Gastrocnemius medialis (tissue), 4 donors: ENCODE measurements at regions not wholly inside any gene's neighbourhood (a gene's known extent, or its start where the extent isn't known, plus 50 kb on each side); places are given as distances from the start of the nearest gene placed in this dataset.

ENCODE experiments used
- ATAC-seq, 2 donors: fragments of 150-250 bp; one replicate each; pipeline ENCODE4 v1.9.1; 2016
- DNase-seq, 2 donors: peaks; one replicate each; pipeline ENCODE4 v3.0.0-alpha.2; 2019
- H3K27ac ChIP-seq, 4 donors: fragments of 200-600 bp; sonication (generic); 1 replicate in 1 of 4; 2 replicates in 3 of 4; pipeline ENCODE4 v1.5.1; 2016 to 2018; ENCODE audit warnings: mild to moderate bottlenecking in 2 of 4, moderate library complexity in 1 of 4
- H3K27me3 ChIP-seq, 3 donors: fragments of 200-600 bp; sonication (generic) in 2 of 3; 1 replicate in 1 of 3; 2 replicates in 2 of 3; pipeline versions ENCODE4 v1.5.1 to v1.6.0; 2016 to 2019; ENCODE audit warnings: mild to moderate bottlenecking in 1 of 3, moderate library complexity in 1 of 3
- H3K36me3 ChIP-seq, 2 donors: fragments of 200-600 bp; sonication (generic) in 1 of 2; one replicate each; pipeline ENCODE4 v1.5.1; 2017 to 2018
- H3K4me1 ChIP-seq, 2 donors: fragments of 200-600 bp; sonication (generic) in 1 of 2; one replicate each; pipeline ENCODE4 v1.5.1; 2016 to 2017; ENCODE audit warnings: mild to moderate bottlenecking in 2 of 2
- H3K4me3 ChIP-seq, 4 donors: fragments of 200-600 bp; sonication (generic) in 3 of 4; 1 replicate in 1 of 4; 2 replicates in 3 of 4; pipeline ENCODE4 v1.5.1; 2016 to 2019; ENCODE audit warnings: mild to moderate bottlenecking in 2 of 4
- H3K9me3 ChIP-seq, 3 donors: fragments of 200-600 bp; sonication (generic) in 2 of 3; 1 replicate in 1 of 3; 2 replicates in 2 of 3; pipeline ENCODE4 v1.5.1; 2016 to 2019
- POLR2A ChIP-seq, 2 donors: fragments of 450-650 bp; IDR thresholded peaks; one replicate each; pipeline ENCODE4 v1.6.1; 2017; ENCODE audit warnings: antibody characterized with exemption in 2 of 2, mild to moderate bottlenecking in 2 of 2, moderate library complexity in 2 of 2
- in situ Hi-C, 4 donors: fragments of 200-750 bp; cut with MboI; loops; one replicate each; pipeline versions ENCODE4 v1.15.0 to v1.8.0; 2017; ENCODE audit warnings: low sequenced_read_pairs in 4 of 4
- intact Hi-C: fragments of 100-400 bp; cut with DNase I; formaldehyde crosslinking; loops from one replicate; pipeline ENCODE4 v1.15.1; 2023; ENCODE audit warnings: low total_unique reads
- TF ChIP-seq, protein P1 (sequence below), 5 experiments: fragments of 450-650 bp in 3 of 5; fragments of 200-600 bp in 2 of 5; sonication (generic) in 2 of 5; IDR thresholded peaks in 4 of 5; conservative IDR thresholded peaks in 1 of 5; 1 replicate in 4 of 5; 2 replicates in 1 of 5; pipeline ENCODE4 v1.5.1; 2016 to 2019; ENCODE audit warnings: antibody characterized with exemption in 5 of 5, mild to moderate bottlenecking in 3 of 5, moderate library complexity in 3 of 5

GRCh38 chr6:44680202-44680720, 292.8 kb downstream of the CDC5L start:
- Histone ChIP-seq H3K4me3 (no peak overlapping the region), H3K36me3 (no peaks in the 10 kb centered on the region), H3K9me3 (no peaks in the 10 kb centered on the region), H3K4me1 (no peaks in the 10 kb centered on the region), H3K27ac (no peak overlapping the region), H3K27me3 (no peaks in the 10 kb centered on the region)
- DNase-seq (no peak), ATAC-seq (no peak)
- TF ChIP-seq, protein P1, sequence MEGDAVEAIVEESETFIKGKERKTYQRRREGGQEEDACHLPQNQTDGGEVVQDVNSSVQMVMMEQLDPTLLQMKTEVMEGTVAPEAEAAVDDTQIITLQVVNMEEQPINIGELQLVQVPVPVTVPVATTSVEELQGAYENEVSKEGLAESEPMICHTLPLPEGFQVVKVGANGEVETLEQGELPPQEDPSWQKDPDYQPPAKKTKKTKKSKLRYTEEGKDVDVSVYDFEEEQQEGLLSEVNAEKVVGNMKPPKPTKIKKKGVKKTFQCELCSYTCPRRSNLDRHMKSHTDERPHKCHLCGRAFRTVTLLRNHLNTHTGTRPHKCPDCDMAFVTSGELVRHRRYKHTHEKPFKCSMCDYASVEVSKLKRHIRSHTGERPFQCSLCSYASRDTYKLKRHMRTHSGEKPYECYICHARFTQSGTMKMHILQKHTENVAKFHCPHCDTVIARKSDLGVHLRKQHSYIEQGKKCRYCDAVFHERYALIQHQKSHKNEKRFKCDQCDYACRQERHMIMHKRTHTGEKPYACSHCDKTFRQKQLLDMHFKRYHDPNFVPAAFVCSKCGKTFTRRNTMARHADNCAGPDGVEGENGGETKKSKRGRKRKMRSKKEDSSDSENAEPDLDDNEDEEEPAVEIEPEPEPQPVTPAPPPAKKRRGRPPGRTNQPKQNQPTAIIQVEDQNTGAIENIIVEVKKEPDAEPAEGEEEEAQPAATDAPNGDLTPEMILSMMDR (IDR thresholded peaks at IDR 0.05 in 4 of 5, conservative IDR thresholded peaks at IDR 0.05 in 1 of 5) = no peak
- TF ChIP-seq POLR2A (IDR thresholded peaks at IDR 0.05) = no peak
- in situ Hi-C loops (no loop called here), intact Hi-C loops (no loop called here)

DNA sequence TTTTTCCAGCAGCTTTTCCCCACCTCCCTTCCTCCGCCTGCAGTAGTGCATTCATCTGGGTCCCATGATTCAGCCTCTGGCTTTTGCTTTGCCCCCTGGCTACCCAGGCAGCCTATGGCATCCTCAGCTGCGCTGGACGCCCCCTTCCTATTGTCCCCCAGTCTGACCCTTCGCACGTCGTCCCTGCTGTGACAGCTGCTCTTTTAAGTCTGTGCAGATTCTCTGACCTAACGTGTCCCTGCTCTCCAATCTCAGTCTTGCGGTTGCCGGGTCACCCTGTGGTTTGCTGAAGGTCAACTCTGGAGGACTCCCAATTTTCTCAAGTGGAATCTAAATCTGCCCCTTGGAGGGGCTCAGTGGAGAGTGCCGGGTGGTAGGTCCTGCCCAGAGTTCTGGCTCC, 294.3 kb downstream of the CDC5L start:
- H3K36me3 ChIP-seq = no peaks in the 10 kb centered on the region
- no peak for DNase-seq
- TF ChIP-seq, protein P1 (IDR thresholded peaks at IDR 0.05 in 4 of 5, conservative IDR thresholded peaks at IDR 0.05 in 1 of 5) = no peak
- no peak for TF ChIP-seq POLR2A (IDR thresholded peaks at IDR 0.05)
- no peaks in the 10 kb centered on the region for H3K9me3 ChIP-seq
- no peak overlapping the region for H3K4me3 ChIP-seq
- no peak overlapping the region for H3K27ac ChIP-seq
- intact Hi-C loops (no loop called here), in situ Hi-C loops (no loop called here)
- ATAC-seq = no peak
- no peaks in the 10 kb centered on the region for H3K27me3 ChIP-seq
- H3K4me1 ChIP-seq = no peaks in the 10 kb centered on the region

DNA sequence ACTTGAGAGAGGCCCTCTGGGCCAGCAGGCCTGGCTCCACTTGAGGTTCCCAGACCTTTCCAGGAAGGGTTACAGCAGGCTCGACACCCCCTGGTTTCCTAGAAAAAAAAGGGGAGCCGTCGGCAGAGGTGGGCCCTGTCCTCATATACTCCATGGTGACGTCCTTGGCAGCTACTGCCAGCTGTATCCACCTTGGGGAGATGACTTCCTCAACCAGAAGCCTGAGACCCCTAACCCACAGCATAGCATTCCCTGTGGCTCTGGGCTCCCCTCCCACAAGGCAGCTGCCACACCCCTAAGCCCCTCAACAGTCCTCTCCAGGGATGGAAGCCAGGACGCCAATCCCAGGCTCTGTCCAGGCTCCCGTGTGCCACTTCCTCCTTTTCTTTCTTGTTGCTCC, 294.8 kb downstream of the CDC5L start:
- H3K27ac ChIP-seq = no peak overlapping the region
- no peak for TF ChIP-seq POLR2A (IDR thresholded peaks at IDR 0.05)
- TF ChIP-seq, protein P1 (IDR thresholded peaks at IDR 0.05 in 4 of 5, conservative IDR thresholded peaks at IDR 0.05 in 1 of 5) = no peak
- no peak for ATAC-seq
- in situ Hi-C loops = no loop called here
- no peak for DNase-seq
- H3K4me1 ChIP-seq = no peaks in the 10 kb centered on the region
- no peak overlapping the region for H3K4me3 ChIP-seq
- intact Hi-C loops = no loop called here
- H3K9me3 ChIP-seq = no peaks in the 10 kb centered on the region
- no peaks in the 10 kb centered on the region for H3K27me3 ChIP-seq
- H3K36me3 ChIP-seq = no peaks in the 10 kb centered on the region

- intact Hi-C loops (no loop called here), in situ Hi-C loops (no loop called here)
- ATAC-seq (no peak), DNase-seq (no peak)
- Histone ChIP-seq H3K27ac (no peak overlapping the region), H3K36me3 (no peaks in the 10 kb centered on the region), H3K27me3 (no peaks in the 10 kb centered on the region), H3K9me3 (no peaks in the 10 kb centered on the region), H3K4me1 (no peaks in the 10 kb centered on the region), H3K4me3 (no peak overlapping the region)
- TF ChIP-seq POLR2A (IDR thresholded peaks at IDR 0.05) = no peak
- TF ChIP-seq, protein P1 (IDR thresholded peaks at IDR 0.05 in 4 of 5, conservative IDR thresholded peaks at IDR 0.05 in 1 of 5) = no peak
Observed at GRCh38 chr6:44682987-44683779, 295.7 kb downstream of the CDC5L start.
